PFSK-1 (cell line): ENCODE measurements at regions not wholly inside any gene's neighbourhood (a gene's known extent, or its start where the extent isn't known, plus 50 kb on each side); places are given as distances from the start of the nearest gene placed in this dataset.

Experiments used
- POLR2AphosphoS5 ChIP-seq: IDR thresholded peaks from 2 replicates; pipeline ENCODE4 v1.6.1; 2012; ENCODE audit warnings: low read depth, mild to moderate bottlenecking, control low read depth, low read length, moderate library complexity
- SIN3A ChIP-seq: IDR thresholded peaks from 2 replicates; pipeline ENCODE4 v1.6.1; 2012; ENCODE audit warnings: mild to moderate bottlenecking, low read length, moderate library complexity, borderline replicate concordance; ENCODE audit not compliant: insufficient read depth
- TF ChIP-seq, protein P1 (sequence below), 2 experiments: IDR thresholded peaks; 2 replicates each; pipeline versions ENCODE4 v1.6.1 to v1.8.0; 2011 to 2012; ENCODE audit warnings: low read depth in 2 of 2, low read length in 2 of 2, control low read depth in 1 of 2, inconsistent platforms in 1 of 2, mild to moderate bottlenecking in 1 of 2, moderate library complexity in 1 of 2; ENCODE audit not compliant: insufficient read depth in 1 of 2

GRCh38 chr10:106450966-106451365 is 713.5 kb downstream of the SORCS1 start:
- no peak for TF ChIP-seq POLR2AphosphoS5
- TF ChIP-seq SIN3A: no peak
- TF ChIP-seq, protein P1, sequence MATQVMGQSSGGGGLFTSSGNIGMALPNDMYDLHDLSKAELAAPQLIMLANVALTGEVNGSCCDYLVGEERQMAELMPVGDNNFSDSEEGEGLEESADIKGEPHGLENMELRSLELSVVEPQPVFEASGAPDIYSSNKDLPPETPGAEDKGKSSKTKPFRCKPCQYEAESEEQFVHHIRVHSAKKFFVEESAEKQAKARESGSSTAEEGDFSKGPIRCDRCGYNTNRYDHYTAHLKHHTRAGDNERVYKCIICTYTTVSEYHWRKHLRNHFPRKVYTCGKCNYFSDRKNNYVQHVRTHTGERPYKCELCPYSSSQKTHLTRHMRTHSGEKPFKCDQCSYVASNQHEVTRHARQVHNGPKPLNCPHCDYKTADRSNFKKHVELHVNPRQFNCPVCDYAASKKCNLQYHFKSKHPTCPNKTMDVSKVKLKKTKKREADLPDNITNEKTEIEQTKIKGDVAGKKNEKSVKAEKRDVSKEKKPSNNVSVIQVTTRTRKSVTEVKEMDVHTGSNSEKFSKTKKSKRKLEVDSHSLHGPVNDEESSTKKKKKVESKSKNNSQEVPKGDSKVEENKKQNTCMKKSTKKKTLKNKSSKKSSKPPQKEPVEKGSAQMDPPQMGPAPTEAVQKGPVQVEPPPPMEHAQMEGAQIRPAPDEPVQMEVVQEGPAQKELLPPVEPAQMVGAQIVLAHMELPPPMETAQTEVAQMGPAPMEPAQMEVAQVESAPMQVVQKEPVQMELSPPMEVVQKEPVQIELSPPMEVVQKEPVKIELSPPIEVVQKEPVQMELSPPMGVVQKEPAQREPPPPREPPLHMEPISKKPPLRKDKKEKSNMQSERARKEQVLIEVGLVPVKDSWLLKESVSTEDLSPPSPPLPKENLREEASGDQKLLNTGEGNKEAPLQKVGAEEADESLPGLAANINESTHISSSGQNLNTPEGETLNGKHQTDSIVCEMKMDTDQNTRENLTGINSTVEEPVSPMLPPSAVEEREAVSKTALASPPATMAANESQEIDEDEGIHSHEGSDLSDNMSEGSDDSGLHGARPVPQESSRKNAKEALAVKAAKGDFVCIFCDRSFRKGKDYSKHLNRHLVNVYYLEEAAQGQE (IDR thresholded peaks at IDR 0.05; ENCODE audit: insufficient read depth in 1 of 2, low read depth in 2 of 2, low read length in 2 of 2): no peak
